ENCODE measurements at regions not wholly inside any gene's neighbourhood (a gene's known extent, or its start where the extent isn't known, plus 50 kb on each side); places are given as distances from the start of the nearest gene placed in this dataset.

DNA sequence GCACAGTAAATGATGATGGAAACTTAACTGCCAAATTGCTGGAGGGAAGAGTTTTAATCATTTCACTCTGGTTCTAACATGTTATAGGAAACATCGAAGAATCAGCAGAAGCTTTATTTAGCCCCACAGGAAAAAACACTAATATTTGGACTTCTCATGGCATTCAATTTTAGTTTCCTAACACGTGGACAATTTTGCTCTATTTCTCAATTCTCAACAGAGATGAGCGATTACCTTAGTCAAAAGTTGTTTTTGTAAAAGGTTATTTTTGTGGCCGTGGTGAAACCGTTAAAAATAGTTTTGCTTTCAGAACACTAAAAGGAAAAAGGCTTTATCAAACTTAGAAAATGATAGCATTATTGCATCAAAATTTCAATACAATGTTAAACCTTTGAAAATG lies 235.2 kb downstream of the PLK2 start:
- TF ChIP-seq TAF1 (conservative IDR thresholded peaks at IDR 0.05) = no peak
- TF ChIP-seq, protein P1, sequence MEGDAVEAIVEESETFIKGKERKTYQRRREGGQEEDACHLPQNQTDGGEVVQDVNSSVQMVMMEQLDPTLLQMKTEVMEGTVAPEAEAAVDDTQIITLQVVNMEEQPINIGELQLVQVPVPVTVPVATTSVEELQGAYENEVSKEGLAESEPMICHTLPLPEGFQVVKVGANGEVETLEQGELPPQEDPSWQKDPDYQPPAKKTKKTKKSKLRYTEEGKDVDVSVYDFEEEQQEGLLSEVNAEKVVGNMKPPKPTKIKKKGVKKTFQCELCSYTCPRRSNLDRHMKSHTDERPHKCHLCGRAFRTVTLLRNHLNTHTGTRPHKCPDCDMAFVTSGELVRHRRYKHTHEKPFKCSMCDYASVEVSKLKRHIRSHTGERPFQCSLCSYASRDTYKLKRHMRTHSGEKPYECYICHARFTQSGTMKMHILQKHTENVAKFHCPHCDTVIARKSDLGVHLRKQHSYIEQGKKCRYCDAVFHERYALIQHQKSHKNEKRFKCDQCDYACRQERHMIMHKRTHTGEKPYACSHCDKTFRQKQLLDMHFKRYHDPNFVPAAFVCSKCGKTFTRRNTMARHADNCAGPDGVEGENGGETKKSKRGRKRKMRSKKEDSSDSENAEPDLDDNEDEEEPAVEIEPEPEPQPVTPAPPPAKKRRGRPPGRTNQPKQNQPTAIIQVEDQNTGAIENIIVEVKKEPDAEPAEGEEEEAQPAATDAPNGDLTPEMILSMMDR (IDR thresholded peaks at IDR 0.05; ENCODE audit: low read depth, low read length, missing input control) = no peak
- TF ChIP-seq, protein P2, sequence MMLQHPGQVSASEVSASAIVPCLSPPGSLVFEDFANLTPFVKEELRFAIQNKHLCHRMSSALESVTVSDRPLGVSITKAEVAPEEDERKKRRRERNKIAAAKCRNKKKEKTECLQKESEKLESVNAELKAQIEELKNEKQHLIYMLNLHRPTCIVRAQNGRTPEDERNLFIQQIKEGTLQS (IDR thresholded peaks at IDR 0.05) = no peak
- TF ChIP-seq, protein P3, sequence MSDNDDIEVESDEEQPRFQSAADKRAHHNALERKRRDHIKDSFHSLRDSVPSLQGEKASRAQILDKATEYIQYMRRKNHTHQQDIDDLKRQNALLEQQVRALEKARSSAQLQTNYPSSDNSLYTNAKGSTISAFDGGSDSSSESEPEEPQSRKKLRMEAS (IDR thresholded peaks at IDR 0.05) = no peak
- TF ChIP-seq, protein P4, sequence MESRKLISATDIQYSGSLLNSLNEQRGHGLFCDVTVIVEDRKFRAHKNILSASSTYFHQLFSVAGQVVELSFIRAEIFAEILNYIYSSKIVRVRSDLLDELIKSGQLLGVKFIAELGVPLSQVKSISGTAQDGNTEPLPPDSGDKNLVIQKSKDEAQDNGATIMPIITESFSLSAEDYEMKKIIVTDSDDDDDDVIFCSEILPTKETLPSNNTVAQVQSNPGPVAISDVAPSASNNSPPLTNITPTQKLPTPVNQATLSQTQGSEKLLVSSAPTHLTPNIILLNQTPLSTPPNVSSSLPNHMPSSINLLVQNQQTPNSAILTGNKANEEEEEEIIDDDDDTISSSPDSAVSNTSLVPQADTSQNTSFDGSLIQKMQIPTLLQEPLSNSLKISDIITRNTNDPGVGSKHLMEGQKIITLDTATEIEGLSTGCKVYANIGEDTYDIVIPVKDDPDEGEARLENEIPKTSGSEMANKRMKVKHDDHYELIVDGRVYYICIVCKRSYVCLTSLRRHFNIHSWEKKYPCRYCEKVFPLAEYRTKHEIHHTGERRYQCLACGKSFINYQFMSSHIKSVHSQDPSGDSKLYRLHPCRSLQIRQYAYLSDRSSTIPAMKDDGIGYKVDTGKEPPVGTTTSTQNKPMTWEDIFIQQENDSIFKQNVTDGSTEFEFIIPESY (IDR thresholded peaks at IDR 0.05) = no peak
- TF ChIP-seq YY1 (IDR thresholded peaks at IDR 0.05) = no peak
- TF ChIP-seq, protein P5, sequence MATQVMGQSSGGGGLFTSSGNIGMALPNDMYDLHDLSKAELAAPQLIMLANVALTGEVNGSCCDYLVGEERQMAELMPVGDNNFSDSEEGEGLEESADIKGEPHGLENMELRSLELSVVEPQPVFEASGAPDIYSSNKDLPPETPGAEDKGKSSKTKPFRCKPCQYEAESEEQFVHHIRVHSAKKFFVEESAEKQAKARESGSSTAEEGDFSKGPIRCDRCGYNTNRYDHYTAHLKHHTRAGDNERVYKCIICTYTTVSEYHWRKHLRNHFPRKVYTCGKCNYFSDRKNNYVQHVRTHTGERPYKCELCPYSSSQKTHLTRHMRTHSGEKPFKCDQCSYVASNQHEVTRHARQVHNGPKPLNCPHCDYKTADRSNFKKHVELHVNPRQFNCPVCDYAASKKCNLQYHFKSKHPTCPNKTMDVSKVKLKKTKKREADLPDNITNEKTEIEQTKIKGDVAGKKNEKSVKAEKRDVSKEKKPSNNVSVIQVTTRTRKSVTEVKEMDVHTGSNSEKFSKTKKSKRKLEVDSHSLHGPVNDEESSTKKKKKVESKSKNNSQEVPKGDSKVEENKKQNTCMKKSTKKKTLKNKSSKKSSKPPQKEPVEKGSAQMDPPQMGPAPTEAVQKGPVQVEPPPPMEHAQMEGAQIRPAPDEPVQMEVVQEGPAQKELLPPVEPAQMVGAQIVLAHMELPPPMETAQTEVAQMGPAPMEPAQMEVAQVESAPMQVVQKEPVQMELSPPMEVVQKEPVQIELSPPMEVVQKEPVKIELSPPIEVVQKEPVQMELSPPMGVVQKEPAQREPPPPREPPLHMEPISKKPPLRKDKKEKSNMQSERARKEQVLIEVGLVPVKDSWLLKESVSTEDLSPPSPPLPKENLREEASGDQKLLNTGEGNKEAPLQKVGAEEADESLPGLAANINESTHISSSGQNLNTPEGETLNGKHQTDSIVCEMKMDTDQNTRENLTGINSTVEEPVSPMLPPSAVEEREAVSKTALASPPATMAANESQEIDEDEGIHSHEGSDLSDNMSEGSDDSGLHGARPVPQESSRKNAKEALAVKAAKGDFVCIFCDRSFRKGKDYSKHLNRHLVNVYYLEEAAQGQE (IDR thresholded peaks at IDR 0.05) = no peak
- TF ChIP-seq HNF4A (conservative IDR thresholded peaks at IDR 0.05) = no peak
- no peak for TF ChIP-seq RAD21 (IDR thresholded peaks at IDR 0.05)
- no peak for TF ChIP-seq SP1 (IDR thresholded peaks at IDR 0.05)
- TF ChIP-seq EGR1 (IDR thresholded peaks at IDR 0.05; ENCODE audit: low read depth in 2 of 2) = no peak
- TF ChIP-seq NR2F2 (IDR thresholded peaks at IDR 0.05) = no peak
- TF ChIP-seq FOXA1 (IDR thresholded peaks at IDR 0.05) = no peak

All from liver (tissue), 3 donors.